GM23338 (cell line): ENCODE measurements at regions not wholly inside any gene's neighbourhood (a gene's known extent, or its start where the extent isn't known, plus 50 kb on each side); places are given as distances from the start of the nearest gene placed in this dataset.

Experiments used
- ATAC-seq: fragments of 200-7000 bp; cut with Tn5 transposase; 3 replicates; pipeline ENCODE4 v1.9.1; 2020
- DNase-seq: peaks from one replicate; pipeline ENCODE4 v3.0.0-alpha.2; 2015; ENCODE audit warnings: low spot score
- H2AFZ ChIP-seq: fragments of 200-600 bp; sonication (generic); 2 replicates; pipeline ENCODE4 v1.8.0; 2016; ENCODE audit warnings: antibody characterized with exemption, mild to moderate bottlenecking, moderate library complexity
- H3F3A ChIP-seq: fragments of 200-600 bp; sonication (generic); replicated peaks from 2 replicates; pipeline ENCODE4 v1.8.0; 2017; ENCODE audit warnings: antibody characterized with exemption, mixed run types, low read depth
- H3K27ac ChIP-seq: fragments of 200-600 bp; sonication (generic); 2 replicates; pipeline ENCODE4 v1.6.1; 2016; ENCODE audit warnings: low read depth
- H3K27me3 ChIP-seq: fragments of 200-600 bp; sonication (generic); 2 replicates; pipeline ENCODE4 v1.8.0; 2016; ENCODE audit warnings: mild to moderate bottlenecking, mixed run types, moderate library complexity; ENCODE audit not compliant: insufficient read depth
- H3K36me3 ChIP-seq: fragments of 200-600 bp; sonication (generic); 2 replicates; pipeline ENCODE4 v1.8.0; 2016; ENCODE audit warnings: mild to moderate bottlenecking; ENCODE audit not compliant: insufficient read depth
- H3K4me1 ChIP-seq: fragments of 200-600 bp; sonication (generic); 2 replicates; pipeline ENCODE4 v1.8.0; 2016; ENCODE audit warnings: mild to moderate bottlenecking, moderate library complexity; ENCODE audit not compliant: insufficient read depth
- H3K4me2 ChIP-seq: fragments of 200-600 bp; sonication (generic); 2 replicates; pipeline ENCODE4 v1.7.1; 2017; ENCODE audit warnings: mixed run types
- H3K4me3 ChIP-seq: fragments of 200-600 bp; sonication (generic); 2 replicates; pipeline ENCODE4 v1.6.1; 2016; ENCODE audit warnings: mixed run types
- H3K79me2 ChIP-seq: fragments of 200-600 bp; sonication (generic); replicated peaks from 2 replicates; pipeline ENCODE4 v1.8.0; 2017; ENCODE audit warnings: mild to moderate bottlenecking; ENCODE audit not compliant: insufficient read depth
- H3K9me2 ChIP-seq: fragments of 200-600 bp; sonication (generic); 2 replicates; pipeline ENCODE4 v1.8.0; 2017; ENCODE audit not compliant: insufficient read depth
- H4K20me1 ChIP-seq: fragments of 200-600 bp; sonication (generic); replicated peaks from 2 replicates; pipeline ENCODE4 v1.8.0; 2017; ENCODE audit warnings: mild to moderate bottlenecking; ENCODE audit not compliant: insufficient read depth
- H3K27ac Mint-ChIP-seq: 2 replicates; pipeline ENCODE4 v1.8.0; 2020; ENCODE audit warnings: inconsistent platforms, mild to moderate bottlenecking, moderate library complexity, mixed read lengths
- H3K27me3 Mint-ChIP-seq: 3 replicates; pipeline ENCODE4 v1.8.0; 2022; ENCODE audit warnings: low read depth, mild to moderate bottlenecking, moderate library complexity, mixed read lengths, inconsistent platforms; ENCODE audit not compliant: insufficient read depth, poor library complexity
- H3K36me3 Mint-ChIP-seq: 3 replicates; pipeline ENCODE4 v1.8.0; 2021; ENCODE audit warnings: low read depth, mild to moderate bottlenecking, inconsistent platforms, moderate library complexity, mixed read lengths
- H3K4me1 Mint-ChIP-seq: 3 replicates; pipeline ENCODE4 v1.8.0; 2020; ENCODE audit warnings: mild to moderate bottlenecking, inconsistent platforms, mixed read lengths
- H3K4me3 Mint-ChIP-seq: 3 replicates; pipeline ENCODE4 v1.8.0; 2021; ENCODE audit warnings: moderate library complexity, mild to moderate bottlenecking, inconsistent platforms, mixed read lengths
- H3K9me3 Mint-ChIP-seq: 3 replicates; pipeline ENCODE4 v1.8.0; 2020; ENCODE audit warnings: moderate library complexity, mild to moderate bottlenecking, inconsistent platforms, mixed read lengths
- CREB1 ChIP-seq: fragments of 250-450 bp; sonication (Bioruptor Pico); IDR thresholded peaks from 2 replicates; pipeline ENCODE4 v1.5.0; 2020; ENCODE audit warnings: low read depth, mild to moderate bottlenecking, moderate library complexity
- CTCF ChIP-seq, 2 experiments: fragments of 200-600 bp in 1 of 2; sonication (generic) in 1 of 2; conservative IDR thresholded peaks; 2 replicates each; pipeline versions ENCODE4 v1.5.1 to v1.6.1; 2016 to 2017; ENCODE audit warnings: antibody characterized with exemption in 2 of 2, low read depth in 2 of 2, mild to moderate bottlenecking in 2 of 2, moderate library complexity in 1 of 2
- EZH2 ChIP-seq: fragments of 200-600 bp; sonication (generic); IDR thresholded peaks from one replicate; pipeline ENCODE4 v1.8.0; 2017; ENCODE audit warnings: antibody characterized with exemption, mild to moderate bottlenecking, low read depth; ENCODE audit not compliant: unreplicated experiment
- JUNB ChIP-seq: IDR thresholded peaks from one replicate; pipeline ENCODE4 v1.6.1; 2016; ENCODE audit warnings: antibody characterized with exemption; ENCODE audit not compliant: unreplicated experiment
- NANOG ChIP-seq: IDR thresholded peaks from 2 replicates; pipeline ENCODE4 v1.6.1; 2016; ENCODE audit warnings: antibody characterized with exemption, borderline replicate concordance
- POLR2AphosphoS5 ChIP-seq: IDR thresholded peaks from 2 replicates; pipeline ENCODE4 v1.6.1; 2016; ENCODE audit warnings: antibody characterized with exemption, low read depth
- STAT1 ChIP-seq: IDR thresholded peaks from one replicate; pipeline ENCODE4 v1.6.1; 2016; ENCODE audit warnings: antibody characterized with exemption; ENCODE audit not compliant: unreplicated experiment
- ZNF114 ChIP-seq: fragments of 250-450 bp; sonication (Bioruptor Pico); IDR thresholded peaks from 2 replicates; pipeline ENCODE4 v1.5.0; 2020; ENCODE audit warnings: mild to moderate bottlenecking, moderate library complexity
- ZNF331 ChIP-seq: fragments of 250-450 bp; sonication (Bioruptor Pico); IDR thresholded peaks from 2 replicates; pipeline ENCODE4 v1.5.0; 2020; ENCODE audit warnings: low read depth, mild to moderate bottlenecking, moderate library complexity
- TF ChIP-seq, protein P1 (sequence below): fragments of 250-450 bp; sonication (Bioruptor Pico); IDR thresholded peaks from 2 replicates; pipeline ENCODE4 v1.5.0; 2020; ENCODE audit warnings: mild to moderate bottlenecking, moderate library complexity
- TF ChIP-seq, protein P2 (sequence below): IDR thresholded peaks from one replicate; pipeline ENCODE4 v1.6.1; 2018; ENCODE audit warnings: antibody characterized with exemption; ENCODE audit not compliant: unreplicated experiment

DNA sequence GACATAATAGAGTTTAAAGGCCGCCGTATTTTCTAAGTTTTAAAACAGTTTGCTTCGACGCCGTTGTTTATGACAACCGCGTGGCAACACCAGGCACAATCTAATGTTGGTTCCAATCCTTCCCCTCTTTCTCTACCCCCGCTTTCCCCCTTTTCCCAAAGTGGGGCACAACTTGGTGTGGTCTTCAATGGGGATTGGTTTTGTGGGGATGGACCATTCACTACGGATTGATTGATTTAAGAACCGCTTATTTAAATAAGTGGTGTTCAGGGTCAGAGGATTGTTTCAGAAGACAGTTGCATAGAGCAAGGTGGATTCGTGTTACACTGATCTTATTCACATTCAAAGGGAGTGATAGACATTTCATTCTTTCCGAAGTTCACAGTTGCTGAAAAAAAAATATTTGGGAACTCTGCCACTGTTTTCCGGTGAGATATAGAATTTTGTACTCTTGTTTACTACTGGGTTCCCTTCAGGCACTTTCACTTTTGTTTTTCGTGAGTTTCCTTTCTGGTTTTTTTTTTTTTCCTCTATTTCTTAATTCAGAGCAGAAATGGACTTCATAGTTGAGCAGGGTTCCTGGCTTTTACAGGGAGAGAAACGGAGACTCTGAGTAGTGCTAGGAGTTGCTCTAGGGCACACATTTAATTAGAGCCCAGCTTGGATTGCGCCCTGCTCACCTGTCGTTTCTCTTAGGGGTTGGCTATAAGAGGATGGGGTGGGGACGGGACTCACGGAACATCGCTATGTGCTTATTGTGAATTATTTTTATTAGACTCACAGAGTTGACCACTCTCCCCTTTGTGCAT lies 79.6 kb upstream of the AK4 start (continued):
- TF ChIP-seq, protein P1, sequence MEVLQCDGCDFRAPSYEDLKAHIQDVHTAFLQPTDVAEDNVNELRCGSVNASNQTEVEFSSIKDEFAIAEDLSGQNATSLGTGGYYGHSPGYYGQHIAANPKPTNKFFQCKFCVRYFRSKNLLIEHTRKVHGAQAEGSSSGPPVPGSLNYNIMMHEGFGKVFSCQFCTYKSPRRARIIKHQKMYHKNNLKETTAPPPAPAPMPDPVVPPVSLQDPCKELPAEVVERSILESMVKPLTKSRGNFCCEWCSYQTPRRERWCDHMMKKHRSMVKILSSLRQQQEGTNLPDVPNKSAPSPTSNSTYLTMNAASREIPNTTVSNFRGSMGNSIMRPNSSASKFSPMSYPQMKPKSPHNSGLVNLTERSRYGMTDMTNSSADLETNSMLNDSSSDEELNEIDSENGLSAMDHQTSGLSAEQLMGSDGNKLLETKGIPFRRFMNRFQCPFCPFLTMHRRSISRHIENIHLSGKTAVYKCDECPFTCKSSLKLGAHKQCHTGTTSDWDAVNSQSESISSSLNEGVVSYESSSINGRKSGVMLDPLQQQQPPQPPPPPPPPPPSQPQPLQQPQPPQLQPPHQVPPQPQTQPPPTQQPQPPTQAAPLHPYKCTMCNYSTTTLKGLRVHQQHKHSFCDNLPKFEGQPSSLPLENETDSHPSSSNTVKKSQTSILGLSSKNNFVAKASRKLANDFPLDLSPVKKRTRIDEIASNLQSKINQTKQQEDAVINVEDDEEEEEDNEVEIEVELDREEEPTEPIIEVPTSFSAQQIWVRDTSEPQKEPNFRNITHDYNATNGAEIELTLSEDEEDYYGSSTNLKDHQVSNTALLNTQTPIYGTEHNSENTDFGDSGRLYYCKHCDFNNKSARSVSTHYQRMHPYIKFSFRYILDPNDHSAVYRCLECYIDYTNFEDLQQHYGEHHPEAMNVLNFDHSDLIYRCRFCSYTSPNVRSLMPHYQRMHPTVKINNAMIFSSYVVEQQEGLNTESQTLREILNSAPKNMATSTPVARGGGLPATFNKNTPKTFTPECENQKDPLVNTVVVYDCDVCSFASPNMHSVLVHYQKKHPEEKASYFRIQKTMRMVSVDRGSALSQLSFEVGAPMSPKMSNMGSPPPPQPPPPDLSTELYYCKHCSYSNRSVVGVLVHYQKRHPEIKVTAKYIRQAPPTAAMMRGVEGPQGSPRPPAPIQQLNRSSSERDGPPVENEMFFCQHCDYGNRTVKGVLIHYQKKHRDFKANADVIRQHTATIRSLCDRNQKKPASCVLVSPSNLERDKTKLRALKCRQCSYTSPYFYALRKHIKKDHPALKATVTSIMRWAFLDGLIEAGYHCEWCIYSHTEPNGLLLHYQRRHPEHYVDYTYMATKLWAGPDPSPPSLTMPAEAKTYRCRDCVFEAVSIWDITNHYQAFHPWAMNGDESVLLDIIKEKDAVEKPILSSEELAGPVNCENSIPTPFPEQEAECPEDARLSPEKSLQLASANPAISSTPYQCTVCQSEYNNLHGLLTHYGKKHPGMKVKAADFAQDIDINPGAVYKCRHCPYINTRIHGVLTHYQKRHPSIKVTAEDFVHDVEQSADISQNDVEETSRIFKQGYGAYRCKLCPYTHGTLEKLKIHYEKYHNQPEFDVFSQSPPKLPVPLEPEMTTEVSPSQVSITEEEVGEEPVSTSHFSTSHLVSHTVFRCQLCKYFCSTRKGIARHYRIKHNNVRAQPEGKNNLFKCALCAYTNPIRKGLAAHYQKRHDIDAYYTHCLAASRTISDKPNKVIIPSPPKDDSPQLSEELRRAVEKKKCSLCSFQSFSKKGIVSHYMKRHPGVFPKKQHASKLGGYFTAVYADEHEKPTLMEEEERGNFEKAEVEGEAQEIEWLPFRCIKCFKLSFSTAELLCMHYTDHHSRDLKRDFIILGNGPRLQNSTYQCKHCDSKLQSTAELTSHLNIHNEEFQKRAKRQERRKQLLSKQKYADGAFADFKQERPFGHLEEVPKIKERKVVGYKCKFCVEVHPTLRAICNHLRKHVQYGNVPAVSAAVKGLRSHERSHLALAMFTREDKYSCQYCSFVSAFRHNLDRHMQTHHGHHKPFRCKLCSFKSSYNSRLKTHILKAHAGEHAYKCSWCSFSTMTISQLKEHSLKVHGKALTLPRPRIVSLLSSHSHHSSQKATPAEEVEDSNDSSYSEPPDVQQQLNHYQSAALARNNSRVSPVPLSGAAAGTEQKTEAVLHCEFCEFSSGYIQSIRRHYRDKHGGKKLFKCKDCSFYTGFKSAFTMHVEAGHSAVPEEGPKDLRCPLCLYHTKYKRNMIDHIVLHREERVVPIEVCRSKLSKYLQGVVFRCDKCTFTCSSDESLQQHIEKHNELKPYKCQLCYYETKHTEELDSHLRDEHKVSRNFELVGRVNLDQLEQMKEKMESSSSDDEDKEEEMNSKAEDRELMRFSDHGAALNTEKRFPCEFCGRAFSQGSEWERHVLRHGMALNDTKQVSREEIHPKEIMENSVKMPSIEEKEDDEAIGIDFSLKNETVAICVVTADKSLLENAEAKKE (CRISPR knock-in tag), result no peak

DNA sequence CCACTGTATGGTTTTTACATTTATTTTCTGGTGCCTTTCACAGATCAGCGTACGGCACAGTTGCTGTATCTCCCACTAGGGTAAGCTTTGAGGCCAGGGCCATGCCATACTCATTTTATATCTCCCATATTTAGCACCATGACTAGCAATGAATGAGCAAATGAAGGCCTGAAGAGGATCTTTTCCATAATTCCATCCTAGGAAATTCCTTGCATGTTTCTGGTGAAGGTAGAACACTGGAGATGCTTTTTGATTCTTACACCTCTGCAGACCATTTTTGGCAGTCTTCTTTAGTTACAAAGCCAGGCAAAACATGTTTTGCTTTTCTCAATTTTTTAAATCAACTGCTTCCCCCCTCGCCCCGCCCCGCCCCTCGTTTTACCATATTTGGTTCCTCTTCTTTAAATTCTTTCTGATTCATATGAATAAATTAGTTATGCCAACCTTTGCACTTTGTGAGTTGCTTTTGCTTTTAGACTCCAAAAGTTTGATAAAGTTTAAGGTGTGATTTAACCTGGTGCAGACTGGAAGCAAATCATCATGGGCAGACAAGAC lies 78.9 kb upstream of the AK4 start:
- Mint-ChIP-seq H3K9me3 (no peaks in the 10 kb centered on the region), H3K4me3 (peak overlapping the region; percentile 90), H3K27me3 (peaks cover 5% of the 10 kb centered on the region), H3K27ac (peak overlapping the region; percentile 49; the same call in 1 of the 2 replicates), H3K36me3 (peaks cover 7% of the 10 kb centered on the region; the same call in 2 of the 3 replicates), H3K4me1 (peaks cover 43% of the 10 kb centered on the region)
- Histone ChIP-seq H3K4me1 (peaks cover 24% of the 10 kb centered on the region), H2AFZ (peak overlapping the region; percentile 52), H3K4me3 (peak overlapping the region; percentile 70), H3K27ac (no peak overlapping the region), H3K4me2 (peak overlapping the region; percentile 81), H3K79me2 (peaks cover 18% of the 10 kb centered on the region), H3K9me2 (no peaks in the 10 kb centered on the region), H3K27me3 (no peaks in the 10 kb centered on the region), H4K20me1 (0 out of 2 replicates have a peak, but pooled peaks cover 10% of the 10 kb centered on the region), H3K36me3 (no peaks in the 10 kb centered on the region), H3F3A (peaks cover 4% of the 10 kb centered on the region; the same call in 1 of the 2 replicates)
- DNase-seq (no peak), ATAC-seq (no peak)
- TF ChIP-seq EZH2 (no peak), JUNB (no peak), ZNF114 (CRISPR knock-in tag) (no peak), STAT1 (no peak), CTCF (conservative IDR thresholded peaks at IDR 0.05; ENCODE audit: low read depth in 2 of 2) (no peak), NANOG (no peak), ZNF331 (CRISPR knock-in tag) (no peak), CREB1 (CRISPR knock-in tag) (no peak), POLR2AphosphoS5 (no peak)
- TF ChIP-seq, protein P2, sequence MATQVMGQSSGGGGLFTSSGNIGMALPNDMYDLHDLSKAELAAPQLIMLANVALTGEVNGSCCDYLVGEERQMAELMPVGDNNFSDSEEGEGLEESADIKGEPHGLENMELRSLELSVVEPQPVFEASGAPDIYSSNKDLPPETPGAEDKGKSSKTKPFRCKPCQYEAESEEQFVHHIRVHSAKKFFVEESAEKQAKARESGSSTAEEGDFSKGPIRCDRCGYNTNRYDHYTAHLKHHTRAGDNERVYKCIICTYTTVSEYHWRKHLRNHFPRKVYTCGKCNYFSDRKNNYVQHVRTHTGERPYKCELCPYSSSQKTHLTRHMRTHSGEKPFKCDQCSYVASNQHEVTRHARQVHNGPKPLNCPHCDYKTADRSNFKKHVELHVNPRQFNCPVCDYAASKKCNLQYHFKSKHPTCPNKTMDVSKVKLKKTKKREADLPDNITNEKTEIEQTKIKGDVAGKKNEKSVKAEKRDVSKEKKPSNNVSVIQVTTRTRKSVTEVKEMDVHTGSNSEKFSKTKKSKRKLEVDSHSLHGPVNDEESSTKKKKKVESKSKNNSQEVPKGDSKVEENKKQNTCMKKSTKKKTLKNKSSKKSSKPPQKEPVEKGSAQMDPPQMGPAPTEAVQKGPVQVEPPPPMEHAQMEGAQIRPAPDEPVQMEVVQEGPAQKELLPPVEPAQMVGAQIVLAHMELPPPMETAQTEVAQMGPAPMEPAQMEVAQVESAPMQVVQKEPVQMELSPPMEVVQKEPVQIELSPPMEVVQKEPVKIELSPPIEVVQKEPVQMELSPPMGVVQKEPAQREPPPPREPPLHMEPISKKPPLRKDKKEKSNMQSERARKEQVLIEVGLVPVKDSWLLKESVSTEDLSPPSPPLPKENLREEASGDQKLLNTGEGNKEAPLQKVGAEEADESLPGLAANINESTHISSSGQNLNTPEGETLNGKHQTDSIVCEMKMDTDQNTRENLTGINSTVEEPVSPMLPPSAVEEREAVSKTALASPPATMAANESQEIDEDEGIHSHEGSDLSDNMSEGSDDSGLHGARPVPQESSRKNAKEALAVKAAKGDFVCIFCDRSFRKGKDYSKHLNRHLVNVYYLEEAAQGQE, result no peak
